NCI-H510A treated with DMSO at 0.1 percent for 48 hours (cell line): ENCODE measurements at regions not wholly inside any gene's neighbourhood (a gene's known extent, or its start where the extent isn't known, plus 50 kb on each side); places are given as distances from the start of the nearest gene placed in this dataset.

Source experiments
- DNase-seq: peaks from one replicate; lab custom pipeline; 2025; lab: John Stamatoyannopoulos, UW

GRCh38 chr12:93134175-93134890, 205.2 kb upstream of the EEA1 start:
- DNase-seq, result no peak

DNA sequence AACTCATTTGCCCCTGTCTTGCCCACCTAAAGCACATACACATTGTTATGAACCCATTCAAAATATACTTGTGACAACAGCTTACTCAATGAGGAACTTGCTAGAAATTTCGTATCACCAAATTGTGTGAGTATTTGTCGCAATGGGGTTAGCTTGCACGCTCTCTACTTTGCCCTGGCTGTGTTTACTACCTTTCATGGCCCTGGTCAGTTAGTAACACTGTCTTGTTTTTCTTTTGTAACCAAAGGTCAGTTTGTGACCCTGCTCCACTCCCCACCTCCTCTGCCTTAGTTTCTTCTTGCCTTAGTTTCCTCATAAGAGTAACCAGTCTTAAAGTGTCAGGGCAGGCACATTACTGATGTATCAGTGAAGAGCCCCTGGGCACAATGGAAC, 205.8 kb upstream of the EEA1 start:
- no peak for DNase-seq

DNA sequence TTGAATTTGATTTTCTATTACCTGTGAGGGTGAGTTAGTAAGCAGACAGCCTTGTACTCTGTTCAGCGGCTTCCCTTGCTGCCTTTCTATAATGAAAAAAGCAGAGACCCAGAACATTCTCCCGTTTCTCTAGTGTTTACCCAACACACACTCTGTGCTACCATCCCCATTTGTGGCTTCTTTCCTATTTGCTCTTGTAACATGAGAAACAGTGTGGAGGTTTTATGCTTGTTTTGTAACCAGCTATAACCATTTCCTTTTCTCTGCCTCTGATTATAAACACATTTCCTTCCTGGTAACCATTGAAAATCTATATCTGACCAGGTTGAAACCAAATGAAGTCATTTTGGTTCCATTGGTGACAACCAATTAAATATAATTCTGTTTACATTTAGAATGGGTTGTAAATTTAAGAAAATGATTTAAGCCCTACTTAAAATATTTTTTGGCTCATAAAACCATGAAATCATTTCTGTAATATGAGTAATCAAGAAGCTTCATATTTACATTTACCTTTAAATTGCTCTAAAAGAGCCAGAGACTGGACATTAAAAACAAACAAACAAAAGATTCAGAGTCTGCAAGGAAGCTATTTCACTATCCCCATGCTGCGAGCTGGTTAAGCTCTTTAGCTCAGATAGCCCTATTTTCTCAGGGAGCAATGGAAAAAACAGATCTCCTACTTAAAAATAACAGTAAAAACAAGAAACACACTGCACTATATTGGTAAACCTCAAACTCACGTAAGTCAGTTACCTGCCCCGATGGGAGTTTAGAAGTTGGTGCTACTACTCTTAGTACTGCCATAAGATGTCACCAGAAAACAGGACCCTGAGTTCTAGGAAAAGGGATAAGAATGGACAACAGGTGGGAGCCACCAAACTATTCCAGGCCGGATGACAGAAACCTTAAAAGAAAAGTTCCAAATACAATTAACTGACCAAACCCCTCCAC, 206.5 kb upstream of the EEA1 start:
- peak; percentile 96 for DNase-seq

DNA sequence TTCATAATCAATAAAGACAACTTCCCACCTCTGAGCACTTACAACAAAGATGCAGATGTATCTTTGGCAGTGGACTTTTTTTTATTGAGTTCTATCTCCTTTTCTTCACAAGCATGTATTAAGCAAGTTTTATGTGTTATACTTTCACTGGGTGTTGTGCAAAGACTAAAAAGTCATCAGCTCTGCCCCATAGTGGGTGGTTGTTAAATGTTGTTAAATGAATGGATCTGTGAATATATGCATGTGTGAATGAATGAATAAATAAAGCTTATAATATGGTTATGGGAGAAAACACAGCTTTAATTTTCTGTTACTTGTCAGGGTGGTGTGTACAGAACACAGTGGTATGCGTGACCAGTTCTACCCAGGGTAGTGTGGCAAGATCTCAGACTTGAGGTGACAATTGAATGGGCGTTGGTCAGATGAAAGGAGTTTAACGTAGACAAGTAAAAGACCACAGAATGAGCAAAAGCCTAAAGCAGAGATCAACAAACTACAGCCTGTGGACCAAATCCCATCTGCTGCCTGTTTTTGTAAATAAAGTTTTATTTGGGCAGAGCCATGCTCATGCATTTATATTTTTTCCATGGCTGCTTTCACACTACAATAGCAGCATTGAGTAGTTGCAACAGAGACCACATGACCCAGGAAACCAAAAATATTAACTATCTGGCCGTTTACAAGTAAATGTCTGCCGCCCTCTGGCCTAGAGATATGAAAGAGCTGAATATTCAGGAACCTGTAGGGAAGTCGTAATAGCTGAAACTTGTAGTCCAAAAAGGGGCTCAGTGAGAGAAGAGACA, 207.4 kb upstream of the EEA1 start:
- DNase-seq, result no peak

- DNase-seq, result no peak
Measured at GRCh38 chr12:93137656-93138612, 208.8 kb upstream of the EEA1 start.

GRCh38 chr12:93139028-93139665, 210.1 kb upstream of the EEA1 start:
- DNase-seq, result peak; percentile 49

- no peak for DNase-seq
Measured at GRCh38 chr12:93140325-93140724, 211.2 kb upstream of the EEA1 start.

- no peak for DNase-seq
Measured at GRCh38 chr12:93140801-93141200, 211.7 kb upstream of the EEA1 start.

DNA sequence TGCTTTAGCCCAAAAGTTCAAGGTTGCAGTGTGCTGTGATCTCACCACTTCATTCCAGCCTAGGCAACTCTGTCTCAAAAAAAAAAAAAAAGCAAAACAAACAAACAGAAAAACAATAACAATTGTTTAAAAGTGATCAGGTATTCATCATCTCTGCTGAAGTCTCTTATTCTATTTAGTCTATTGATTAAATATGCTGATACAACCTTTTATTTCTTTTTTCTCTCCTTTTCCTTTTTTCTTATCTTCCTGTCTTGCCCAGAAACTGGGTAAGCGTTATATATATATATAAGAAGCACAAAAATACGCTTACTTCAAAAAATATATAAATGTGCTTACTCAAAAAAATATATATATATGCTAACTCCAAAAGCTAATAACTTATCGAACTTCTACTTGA, 213.8 kb upstream of the EEA1 start:
- DNase-seq, result no peak

GRCh38 chr12:93144109-93144508, 215.0 kb upstream of the EEA1 start:
- no peak for DNase-seq

GRCh38 chr12:93145086-93145485, 216.0 kb upstream of the EEA1 start:
- no peak for DNase-seq

DNA sequence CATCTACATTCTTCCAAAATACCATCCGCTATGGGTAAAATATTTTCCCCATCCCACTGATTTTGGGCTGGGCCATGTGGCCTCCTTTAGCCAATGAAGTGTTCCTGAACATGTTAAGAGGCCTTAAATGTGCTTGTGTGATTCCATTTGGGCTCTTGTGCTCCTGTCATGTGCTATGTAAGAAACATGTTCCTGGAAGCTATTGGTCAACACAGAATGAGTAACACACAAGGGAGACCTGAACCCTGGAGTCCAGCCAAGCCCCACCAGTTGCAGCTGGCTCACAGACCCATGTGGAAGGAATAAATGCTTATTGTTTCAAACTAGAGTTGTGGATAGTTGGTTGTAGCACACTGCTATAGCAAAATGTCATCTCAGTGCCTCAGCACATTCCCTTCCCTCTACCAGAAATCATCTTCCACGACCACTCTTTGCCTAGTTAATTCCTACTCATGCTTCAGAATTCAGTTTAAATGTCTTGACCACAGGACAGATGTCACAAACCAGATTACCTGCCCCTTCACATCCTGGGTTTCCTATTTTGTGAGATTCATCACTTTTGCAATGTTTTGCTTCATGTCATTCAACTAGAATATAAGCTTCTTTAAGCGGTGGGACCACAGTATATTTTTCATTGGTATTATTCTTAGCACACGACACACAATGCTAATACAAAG, 217.3 kb upstream of the EEA1 start:
- no peak for DNase-seq

- DNase-seq, result no peak
Measured at GRCh38 chr12:93146970-93147369, 217.9 kb upstream of the EEA1 start.

DNA sequence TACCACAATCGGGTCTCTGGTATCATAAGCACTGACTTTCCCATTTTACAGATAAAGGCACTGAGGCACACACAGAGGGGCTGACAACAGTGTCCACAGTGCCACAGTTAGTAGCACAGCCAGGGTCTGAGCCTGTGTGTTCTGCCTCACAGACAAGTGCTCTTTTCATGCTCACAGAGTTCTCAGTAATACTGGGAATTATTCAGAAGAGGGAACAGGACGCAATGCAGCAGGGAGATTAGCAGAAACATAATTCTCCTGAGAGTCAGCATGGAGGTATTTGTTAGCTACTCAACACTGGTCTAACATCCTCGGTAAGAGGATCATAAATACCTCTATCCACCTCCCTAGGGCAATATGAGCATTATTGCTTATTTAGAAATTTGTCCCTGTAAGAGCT, 219.3 kb upstream of the EEA1 start:
- no peak for DNase-seq

DNA sequence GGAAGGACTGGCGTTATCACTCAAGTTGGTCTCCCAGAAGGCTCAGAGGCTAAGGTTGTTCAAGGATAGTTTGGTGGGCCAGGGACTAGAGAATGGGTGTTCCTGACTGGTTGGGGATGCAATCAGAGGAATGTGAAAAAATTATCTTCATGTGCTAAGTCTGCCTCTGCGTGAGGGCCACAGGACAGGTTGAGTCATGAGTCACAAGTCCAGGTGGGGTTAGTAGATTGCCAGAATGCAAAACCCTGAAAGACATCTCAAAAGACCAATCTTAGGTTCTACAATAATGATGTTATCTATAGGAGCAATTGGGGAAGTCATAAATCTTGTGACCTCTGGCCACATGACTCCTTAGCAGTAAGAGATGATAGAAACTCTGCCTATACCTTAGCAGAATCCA, 220.1 kb upstream of the EEA1 start:
- no peak for DNase-seq

DNA sequence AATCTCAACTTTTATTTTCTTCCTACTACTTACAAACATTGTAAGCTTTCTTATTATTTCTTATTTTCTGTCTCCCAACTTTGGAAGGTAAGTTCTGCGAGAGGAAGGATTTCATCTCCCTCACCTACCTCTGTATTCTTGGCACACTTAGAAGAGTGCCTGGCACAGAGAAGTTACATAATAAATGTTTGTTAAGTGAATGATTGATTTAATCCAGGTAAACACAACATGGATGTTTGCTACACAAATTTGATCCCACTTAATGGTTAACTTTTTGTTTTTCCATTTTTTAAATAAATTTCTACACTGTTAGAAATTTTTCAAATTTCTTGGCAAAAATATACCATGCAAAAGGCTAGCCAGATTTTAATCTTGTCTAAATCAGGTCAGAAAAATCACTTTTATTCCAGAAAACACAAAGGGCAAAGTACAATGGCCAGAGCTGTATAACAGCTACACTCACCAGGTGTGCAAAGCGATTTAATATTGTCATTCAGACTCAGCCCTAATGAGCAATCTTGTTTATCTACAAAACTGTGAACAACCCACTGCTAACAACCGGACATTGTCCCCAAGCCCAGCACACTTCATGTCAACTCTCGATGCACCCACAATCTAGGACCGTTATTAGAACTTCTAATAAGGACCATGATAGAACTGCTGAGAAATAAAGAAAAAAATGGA, 222.1 kb upstream of the EEA1 start:
- no peak for DNase-seq

DNA sequence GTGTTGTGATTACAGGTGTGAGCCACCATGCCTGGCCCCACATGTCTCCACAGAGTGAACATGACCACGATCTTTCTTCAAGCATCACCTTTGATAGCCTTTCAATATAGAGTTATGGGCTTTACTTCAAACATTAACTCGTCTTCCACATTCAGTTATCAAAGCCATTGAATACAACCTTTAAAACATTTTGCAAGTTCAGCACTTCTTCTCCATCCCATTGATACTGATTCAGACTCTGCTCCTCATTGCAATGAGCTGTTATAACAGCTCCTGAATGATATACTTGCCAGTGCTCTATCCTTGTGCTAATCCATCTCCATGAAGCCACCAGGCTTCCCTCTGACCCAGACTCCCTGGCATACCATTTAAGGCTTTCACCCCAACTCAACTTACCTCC, 223.5 kb upstream of the EEA1 start:
- no peak for DNase-seq

DNA sequence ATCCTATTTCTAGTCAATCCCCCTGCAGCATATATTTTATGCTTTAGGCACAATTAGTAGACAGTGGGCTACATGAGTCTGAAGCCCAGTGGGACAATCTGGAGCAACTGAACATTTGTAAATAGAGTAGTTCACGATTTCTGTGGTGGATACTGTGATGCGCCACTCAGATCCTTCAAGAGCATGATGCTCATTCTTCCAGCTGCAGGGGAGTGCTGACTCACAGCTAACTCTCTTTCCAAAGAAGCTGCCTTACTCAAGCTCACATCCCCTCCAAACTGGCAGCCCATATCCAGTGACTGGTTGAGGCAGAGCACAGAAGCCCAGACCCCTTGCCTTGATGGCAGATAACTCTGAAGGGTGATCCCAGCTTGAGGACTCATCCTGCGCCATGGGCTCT, 224.2 kb upstream of the EEA1 start:
- DNase-seq, result no peak

DNA sequence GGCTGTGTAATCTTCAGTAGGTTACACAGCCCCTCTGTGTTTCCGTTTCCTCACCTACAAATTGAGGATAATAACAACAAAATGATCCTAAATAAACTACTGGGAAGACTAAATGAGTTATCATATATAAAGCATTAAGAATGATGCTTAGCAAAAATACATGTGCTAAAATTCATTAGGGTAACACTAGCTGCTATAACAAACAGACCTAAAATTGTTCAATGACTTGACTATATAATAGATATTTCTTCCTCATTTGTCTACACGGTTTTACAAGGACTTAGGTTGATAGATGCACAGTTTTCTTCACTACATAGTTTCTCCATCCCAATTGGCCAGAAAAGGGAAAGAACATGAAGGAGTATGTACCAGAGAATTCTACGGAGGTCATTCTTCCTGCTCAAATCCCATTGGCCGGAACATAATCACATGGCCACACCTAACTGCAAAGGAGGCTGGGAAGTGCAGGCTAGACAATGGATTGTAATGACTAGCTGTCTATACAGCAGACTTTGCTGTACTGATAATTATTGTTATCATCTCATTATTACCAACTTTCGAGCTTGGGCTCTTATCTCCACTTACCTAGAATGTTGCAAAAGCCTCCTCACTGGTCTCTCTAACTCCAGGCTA, 223.5 kb upstream of the NUDT4 start:
- no peak for DNase-seq
